ENCODE measurements at regions not wholly inside any gene's neighbourhood (a gene's known extent, or its start where the extent isn't known, plus 50 kb on each side); places are given as distances from the start of the nearest gene placed in this dataset.
"Not testable (repeated sequence)": the region's sequence is repeated elsewhere in the genome, so short reads cannot be mapped to it uniquely, and the experiment has no call there.

- DNase-seq = no peak
Measured at GRCh38 chr3:40756500-40756899, 231.7 kb downstream of the ZNF621 start.

- not testable (repeated sequence) for DNase-seq
Measured at GRCh38 chr3:40762771-40763170, 238.0 kb downstream of the ZNF621 start.

GRCh38 chr3:40763807-40764206 lies 239.0 kb downstream of the ZNF621 start:
- no peak for DNase-seq

- no peak for DNase-seq
Measured at GRCh38 chr3:40764747-40765146, 240.0 kb downstream of the ZNF621 start.

- DNase-seq = no peak
Measured at GRCh38 chr3:40765884-40766283, 241.1 kb downstream of the ZNF621 start.

GRCh38 chr3:40766396-40766795 lies 241.6 kb downstream of the ZNF621 start:
- DNase-seq = no peak

GRCh38 chr3:40768046-40768445 lies 243.3 kb downstream of the ZNF621 start:
- DNase-seq = no peak

- DNase-seq = no peak
Measured at GRCh38 chr3:40768536-40768935, 243.8 kb downstream of the ZNF621 start.

GRCh38 chr3:40770061-40770460 lies 245.3 kb downstream of the ZNF621 start:
- DNase-seq = peak; percentile 8

GRCh38 chr3:40771112-40771511 lies 246.4 kb downstream of the ZNF621 start:
- DNase-seq = no peak

- no peak for DNase-seq
Measured at GRCh38 chr3:40779039-40779438, 254.3 kb downstream of the ZNF621 start.

- DNase-seq = no peak
Measured at GRCh38 chr3:40780291-40780924, 255.6 kb downstream of the ZNF621 start.

GRCh38 chr3:40780925-40781406 lies 256.2 kb downstream of the ZNF621 start:
- DNase-seq = no peak

GRCh38 chr3:40782111-40782721 lies 257.5 kb downstream of the ZNF621 start:
- peak; percentile 4 for DNase-seq

GRCh38 chr3:40790746-40791145 lies 266.0 kb downstream of the ZNF621 start:
- no peak for DNase-seq

- no peak for DNase-seq
Measured at GRCh38 chr3:40793730-40794129, 269.0 kb downstream of the ZNF621 start.

GRCh38 chr3:40800343-40800742 lies 275.6 kb downstream of the ZNF621 start:
- no peak for DNase-seq

GRCh38 chr3:40801284-40801741 lies 276.6 kb downstream of the ZNF621 start:
- DNase-seq = no peak

- DNase-seq = no peak
Measured at GRCh38 chr3:40803311-40803710, 278.6 kb downstream of the ZNF621 start.

GRCh38 chr3:40805456-40805855 lies 280.7 kb downstream of the ZNF621 start:
- no peak for DNase-seq

- DNase-seq = no peak
Measured at GRCh38 chr3:40810813-40811212, 286.1 kb downstream of the ZNF621 start.

- DNase-seq = no peak
Measured at GRCh38 chr3:40817017-40817416, 292.3 kb downstream of the ZNF621 start.

GRCh38 chr3:40821315-40821714 lies 296.6 kb downstream of the ZNF621 start:
- DNase-seq = no peak

- no peak for DNase-seq
Measured at GRCh38 chr3:40827226-40827625, 302.5 kb downstream of the ZNF621 start.
